ENCODE measurements at regions not wholly inside any gene's neighbourhood (a gene's known extent, or its start where the extent isn't known, plus 50 kb on each side); places are given as distances from the start of the nearest gene placed in this dataset.
A peak's percentile ranks its signal among the peaks of the same experiment; 100 is the strongest.

DNA sequence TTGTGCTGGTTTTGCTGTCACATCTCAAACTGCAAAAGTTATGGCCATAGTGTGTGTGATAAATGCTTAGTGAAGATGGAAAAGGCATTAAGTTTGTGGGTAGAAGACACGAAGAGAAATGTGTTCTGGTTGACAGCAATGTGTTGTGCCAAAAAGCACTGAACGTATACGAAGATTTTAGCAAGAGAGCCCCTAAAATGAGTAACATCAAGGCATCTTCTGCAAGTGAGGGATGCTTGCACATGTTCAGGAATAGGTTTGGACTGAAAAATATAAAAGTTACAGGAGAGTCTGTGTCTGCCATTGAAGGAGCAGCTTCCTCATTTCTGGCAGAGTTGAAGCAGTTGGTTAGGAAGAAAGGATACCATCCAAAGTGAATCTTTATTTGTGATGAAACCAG, 167.1 kb downstream of the ADAMTS15 start:
- no peak for DNase-seq

DNA sequence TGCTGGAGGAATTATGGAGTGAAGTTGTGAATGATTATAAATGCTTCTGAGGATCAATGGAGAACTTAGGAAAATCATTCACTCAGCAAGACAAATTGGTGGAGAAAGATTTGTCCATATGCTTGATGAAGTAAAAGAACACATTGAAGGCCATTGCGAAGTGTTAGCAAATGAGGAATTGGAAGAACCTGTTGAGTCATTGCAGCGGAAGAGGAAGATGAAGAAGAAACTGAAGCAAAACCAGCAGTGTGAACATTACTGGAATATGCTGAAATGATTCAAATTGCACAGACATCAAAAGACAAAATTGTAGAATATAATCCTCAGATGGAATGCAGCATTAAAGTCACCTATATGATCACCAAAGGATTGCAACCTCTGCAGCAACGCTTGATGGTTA, 168.1 kb downstream of the ADAMTS15 start:
- DNase-seq: peak; percentile 49 to 79 (median 77)

DNA sequence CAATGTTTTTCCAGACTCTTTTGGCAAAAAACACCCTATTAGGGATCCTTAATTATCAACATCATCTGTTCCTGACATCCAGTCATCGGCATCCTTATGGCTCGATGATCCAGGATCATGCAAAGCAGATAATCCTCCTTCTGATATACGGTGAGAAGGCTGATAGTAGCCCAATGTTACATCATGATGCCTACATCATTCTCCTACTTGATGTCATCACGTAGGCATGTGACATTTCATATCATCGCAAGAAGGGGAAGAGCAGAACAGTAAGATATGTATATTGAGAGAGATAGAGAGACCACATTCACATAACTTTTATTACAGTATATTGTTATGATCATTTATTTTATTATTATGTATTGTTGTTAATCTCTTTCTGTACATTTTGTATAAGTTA, 168.6 kb downstream of the ADAMTS15 start:
- DNase-seq: peak; percentile 13 to 58 (median 57)

DNA sequence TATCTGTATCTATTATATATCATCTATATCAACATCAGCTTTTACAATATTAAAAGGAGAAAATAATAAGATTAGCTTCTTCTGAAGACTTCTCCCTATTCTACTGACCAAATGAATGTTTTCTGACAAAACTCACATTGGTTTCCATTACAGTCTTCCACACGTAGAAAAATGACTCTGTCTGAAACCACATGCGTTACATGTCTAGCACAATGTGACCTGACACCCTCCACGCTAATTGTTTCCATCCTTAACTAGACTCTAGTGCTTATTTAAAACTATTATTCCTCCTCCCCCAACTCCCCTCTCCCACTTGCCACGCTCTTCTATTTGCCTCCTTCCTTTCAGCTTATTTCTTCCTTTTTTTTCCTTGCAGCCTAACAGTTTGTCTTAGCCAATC, 172.1 kb downstream of the ADAMTS15 start:
- DNase-seq: no peak

DNA sequence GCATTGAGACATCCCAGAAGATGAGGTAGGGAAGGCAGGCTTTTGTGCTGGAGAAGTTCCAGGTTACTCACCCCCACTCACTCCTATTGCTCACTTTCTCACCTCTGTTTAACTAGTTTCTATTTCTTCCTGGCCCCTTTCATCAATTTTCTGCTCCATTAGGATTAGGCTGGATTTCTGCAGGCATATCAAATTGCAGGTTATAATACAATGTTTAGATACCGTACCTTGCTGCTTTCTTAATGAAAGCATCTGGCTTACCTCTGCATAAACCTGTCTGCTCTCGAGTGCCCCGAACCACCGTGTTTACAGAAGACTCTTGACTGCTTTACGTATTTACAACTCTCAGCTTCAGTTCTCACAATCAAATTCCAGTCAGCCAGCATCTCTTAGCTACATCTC, 173.7 kb downstream of the ADAMTS15 start:
- DNase-seq: no peak

DNA sequence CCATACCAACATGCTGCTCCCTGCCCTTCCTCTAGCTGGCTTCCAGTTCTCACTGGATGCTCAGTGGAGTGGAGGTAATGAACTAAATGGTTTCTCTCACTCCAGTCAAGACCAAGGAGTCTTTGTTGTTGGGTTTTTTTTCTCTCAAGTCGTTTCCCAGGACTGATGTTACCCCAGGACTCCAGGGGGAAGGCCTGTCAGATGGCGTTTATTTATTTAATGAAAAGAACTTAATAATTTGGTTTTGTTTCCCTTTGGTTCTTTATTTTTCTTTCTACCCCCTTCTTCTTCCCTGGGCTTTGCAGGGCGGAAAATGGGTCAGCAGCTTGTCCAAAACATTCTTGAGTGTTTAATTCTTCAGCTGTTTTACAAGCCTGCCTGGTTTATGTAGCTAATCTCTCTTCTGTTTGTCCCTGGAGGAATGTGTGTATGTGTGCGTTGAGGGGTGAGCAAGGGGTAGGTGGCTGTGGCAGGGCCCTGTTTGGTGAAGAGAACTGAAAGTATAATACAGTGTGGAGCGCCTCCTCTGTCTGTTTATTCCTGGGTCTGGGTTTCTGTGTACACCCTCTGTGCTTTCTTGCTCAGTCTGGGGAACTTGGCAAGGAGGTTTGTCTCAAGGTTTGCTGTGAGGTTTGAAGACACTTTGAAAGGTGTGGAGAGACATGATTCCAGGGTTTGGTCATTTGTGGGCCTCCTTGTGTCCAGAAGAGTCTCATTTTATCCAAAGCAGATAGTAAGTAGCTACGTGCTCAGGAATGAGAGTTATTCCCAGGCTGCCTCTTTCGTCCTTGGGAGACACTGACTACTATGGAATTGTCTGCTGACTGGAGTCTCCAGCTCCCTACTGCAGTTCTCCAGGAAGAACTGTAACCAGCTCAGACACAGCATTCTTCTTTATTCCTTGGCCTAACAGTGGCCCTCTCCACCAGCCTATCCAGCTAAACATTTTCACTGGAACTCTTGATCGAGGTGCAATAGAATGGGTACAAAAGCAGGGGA, 175.5 kb downstream of the ADAMTS15 start:
- DNase-seq: no peak

DNA sequence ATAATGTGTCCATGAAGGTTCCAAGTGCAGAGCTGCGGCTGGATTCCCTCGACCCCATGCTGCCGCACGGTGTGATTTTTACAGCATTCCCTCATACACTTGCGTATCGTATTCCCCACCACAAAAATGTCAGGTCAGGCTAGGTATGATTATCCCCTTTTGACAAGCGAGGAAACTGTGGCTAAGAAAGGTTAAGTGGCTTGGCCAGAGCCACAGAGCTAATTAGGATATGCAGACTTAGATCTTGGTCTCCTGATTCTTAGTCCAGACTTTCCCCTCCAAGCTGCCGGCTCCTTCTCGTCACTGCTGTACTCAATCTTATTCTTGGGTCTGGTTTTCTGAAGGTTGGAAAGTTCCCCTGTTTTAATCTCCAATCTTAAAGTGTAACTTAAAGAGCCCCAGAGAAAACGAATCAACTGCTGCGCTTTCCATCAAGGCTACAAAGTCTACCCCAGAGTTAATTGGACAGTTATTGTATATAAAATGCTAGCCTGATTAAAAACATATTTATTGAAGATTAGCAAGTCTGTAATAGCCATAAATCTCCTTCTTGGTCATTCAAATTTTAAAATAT, 176.6 kb downstream of the ADAMTS15 start:
- DNase-seq: no peak

DNA sequence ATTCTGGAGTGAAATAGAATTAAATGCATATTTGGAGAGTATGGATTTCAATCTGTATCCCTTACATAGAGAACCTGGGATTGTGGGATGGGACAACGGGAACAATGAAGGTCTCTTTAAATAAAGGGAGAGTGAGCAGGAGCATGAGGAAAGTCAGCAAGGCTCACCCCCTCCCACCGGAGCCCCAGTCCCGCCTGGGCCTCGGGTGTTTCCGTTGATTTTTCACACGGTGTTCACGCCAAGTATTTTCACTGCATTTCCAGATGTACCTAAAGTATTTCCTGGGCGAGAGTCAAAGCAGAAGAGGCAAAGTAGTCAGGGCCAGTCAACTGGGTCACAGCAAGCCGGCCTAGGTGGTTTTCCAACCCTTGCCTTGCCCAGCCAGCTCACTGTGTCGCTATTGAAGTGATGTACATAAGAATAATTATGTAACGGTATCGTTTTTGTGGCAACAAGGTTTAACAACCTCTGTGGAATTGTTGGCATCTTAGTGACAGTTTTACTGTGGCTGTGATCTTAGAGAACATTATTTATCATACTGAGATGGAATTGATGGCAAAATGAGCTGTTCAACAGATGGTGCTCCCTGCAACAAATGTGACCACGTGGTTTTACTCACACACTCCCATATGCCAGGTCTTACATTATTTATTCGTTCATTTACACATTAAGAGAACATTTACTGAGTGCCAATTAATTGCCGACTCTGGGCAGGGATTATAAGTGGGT, 177.3 kb downstream of the ADAMTS15 start:
- DNase-seq: no peak

DNA sequence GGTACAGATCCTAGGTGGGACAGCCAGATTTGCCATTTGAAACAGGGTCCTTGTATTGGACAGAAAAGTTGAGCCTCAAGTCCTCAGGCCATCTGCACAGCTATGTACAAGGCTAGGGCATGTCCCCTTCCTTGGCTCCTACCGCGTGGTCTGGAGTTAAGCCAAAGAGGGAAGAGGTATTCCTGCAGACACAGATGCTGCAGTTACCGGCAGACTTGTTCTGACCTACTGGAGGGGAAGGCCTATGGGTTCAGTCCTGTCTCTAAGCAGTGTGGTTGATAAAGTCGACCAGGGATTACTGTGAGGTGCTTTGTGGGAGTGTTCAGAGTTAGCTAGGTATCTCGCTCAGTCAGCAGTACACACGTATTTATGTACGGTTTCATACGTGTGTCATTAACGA, 180.6 kb downstream of the ADAMTS15 start:
- DNase-seq: no peak

DNA sequence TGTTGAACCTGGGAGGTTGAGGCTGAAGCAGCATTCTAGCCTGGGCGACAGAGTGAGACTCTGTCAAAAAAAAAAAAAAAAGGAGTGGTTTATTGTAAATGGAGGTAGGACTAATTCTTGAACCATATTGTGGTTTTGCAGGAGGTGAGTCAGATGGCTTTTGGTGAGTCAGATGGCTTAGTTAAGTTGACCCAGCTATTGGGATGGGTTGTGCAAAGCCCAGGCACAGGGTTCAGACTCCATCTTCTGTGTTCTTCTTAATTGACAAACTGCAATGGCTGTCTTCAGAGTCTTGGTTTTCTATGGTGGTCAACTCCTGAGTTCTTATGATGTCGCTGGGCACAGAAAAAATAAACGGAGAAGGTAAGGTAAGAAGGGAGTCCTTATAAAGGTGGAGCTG, 182.7 kb downstream of the ADAMTS15 start:
- peak; percentile 17 to 61 (median 55) for DNase-seq

DNA sequence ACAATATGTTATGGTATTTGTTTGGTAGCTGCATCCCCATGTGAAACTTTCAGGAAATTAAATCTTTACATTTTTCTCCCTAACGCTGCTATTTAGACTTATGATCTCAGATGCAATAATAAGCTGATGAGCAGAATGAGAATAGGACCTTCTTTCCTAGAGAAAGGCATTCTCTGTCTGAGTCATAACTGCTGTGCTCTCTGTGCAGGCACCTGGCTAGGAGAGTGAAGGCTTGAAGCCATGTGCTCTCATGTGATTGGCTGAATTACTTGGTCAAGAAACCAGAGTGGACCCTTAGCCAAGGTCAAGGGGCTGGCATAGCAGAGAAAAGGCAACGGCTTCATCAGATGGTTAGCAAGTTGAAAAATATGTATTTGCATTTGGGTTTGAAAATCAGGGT, 185.0 kb downstream of the ADAMTS15 start:
- no peak for DNase-seq

DNA sequence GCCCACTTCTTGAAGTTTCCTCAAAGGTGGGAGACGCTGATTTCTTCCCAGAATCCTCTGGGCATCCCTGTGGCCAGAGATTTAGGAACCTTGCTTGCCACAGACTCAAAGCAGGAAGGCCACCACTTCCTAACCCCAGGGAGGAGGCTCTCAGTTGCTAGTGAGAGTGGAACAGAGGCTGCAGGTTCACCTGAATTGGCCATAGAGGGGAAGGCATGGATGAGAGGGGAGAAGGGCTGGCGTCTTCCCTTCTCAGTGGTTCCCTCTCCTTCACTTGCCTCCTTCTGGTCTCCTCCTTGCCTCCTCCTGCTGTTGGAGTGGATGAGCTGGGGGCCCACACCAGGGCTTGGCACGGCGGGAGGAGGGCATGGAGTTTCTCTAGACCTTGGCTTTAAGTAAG, 185.7 kb downstream of the ADAMTS15 start:
- DNase-seq: no peak

DNA sequence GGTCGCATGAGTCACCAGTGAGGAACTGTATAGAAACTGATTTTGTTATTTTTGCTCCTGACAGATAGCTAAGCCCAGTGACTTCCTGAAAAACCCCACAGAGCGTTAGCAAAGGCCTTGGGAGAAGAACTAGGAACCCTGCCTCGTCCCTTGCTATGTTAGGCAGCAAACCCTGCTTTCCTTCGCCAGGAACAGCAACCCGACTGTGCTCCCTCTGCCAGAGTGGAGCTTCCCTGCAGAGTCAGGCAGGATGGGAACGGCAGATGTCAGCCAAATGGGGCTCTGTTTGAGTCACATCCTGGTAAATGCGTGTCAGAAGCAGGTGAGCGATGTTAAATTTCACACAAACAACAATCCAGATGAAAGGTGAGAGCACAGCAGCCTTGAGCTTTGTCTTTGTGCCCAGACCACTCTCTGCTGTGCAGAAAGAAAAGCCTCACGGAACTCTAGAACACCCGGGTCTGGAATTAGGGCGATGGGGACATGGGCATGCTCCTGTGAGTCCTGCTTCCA, 186.6 kb downstream of the ADAMTS15 start:
- peak; percentile 20 to 52 (median 36) for DNase-seq

DNA sequence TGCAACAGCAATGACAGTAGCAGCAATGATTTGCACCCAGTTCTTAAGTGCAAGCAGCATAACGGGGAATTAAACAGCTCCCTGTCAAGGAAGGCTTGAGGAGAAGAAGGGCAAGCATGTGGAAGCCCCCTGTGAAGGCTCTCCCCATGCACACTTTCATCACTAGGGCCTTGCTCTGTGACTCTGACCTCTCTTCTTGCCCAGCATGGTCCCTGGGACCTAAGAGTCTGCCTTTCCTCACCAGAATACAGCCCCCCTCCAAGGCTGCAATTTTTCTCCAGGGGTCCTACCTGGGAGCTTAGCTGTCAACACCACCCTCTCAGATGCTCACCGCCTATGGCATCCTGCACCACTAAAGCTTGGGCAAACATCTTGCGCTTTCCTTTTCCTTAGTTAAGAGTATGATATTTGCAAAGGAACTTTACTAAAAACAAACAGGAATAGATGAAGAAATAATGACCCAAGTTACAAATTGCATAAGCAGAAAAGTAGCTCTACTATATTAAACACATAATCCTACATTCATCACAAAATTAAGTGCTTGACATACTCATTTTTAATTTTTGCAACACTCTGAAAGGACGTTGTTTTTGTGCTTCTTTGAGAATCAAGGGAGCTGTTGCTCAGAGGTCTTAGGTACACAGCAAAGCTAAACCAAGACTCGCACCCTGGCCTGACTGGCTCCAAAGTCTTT, 187.6 kb downstream of the ADAMTS15 start:
- DNase-seq: no peak

DNA sequence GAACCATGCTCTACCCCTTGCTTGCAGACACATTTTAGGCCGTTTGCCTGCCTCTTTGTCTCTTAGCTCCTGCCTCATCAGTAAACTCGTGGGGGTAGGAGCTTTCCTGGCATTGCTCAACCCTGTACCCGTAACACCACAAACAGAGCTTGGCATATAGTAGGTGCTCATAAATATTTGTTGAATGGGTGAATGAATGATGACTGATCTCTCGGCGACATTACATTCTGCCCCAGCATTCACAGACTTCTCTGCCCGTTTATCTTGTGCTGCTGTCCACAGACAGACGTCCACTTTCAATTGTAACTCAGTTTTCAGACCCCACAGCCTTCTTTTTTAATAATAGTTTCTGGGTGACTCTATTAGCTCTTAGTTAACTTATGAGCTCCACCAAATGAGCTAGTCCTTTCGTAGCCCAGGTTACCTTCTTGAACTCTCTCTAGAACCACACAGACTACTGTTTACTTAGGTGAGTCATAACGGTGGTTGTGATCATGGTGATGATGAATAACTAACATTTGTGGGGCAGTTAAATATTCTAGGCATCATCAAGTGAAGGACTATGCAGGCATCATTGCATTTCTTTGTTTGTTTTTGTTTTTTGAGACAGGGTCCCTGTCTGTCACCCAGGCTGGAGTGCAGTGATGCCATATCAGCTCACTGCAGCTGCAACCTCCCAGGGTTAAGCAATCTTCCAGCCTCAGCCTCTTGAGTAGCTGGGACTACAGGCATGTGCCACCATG, 188.4 kb downstream of the ADAMTS15 start:
- DNase-seq: no peak

DNA sequence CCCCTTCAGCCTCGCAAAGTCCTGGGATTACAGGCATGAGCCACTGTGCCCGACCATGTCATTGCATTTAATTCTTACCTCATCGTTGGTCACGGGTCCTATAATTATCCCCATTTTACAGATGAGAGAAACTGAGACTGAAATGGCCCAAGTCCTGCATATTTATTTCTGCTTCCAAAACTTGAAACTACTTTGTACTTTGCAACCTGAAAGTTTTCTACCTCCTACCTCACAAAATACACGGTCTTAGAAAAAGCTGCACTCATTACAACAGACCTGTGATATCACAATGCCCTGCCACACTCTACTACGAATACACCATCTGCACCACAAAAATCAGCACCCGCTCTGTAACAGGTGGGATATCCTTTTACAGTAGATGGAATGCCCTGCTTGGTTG, 189.1 kb downstream of the ADAMTS15 start:
- no peak for DNase-seq

DNA sequence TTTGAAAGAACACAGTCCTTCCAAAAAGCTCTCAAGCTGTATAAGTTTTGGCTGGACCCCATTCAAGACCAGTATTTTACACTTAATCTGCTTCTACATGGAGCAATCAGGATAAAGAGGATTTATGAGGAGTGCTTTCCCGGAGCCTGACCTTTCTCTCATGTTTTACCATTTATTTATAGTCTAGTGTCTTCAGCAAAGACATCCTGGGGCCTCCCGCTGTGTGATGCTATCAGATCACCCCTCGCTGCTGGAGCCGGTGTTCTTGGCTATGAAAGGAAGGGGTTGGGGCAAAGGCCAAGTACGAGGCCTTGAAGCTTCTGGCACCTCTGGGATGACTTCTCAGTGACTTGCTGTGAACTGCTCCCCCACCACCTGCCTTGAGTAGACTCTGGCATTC, 189.6 kb downstream of the ADAMTS15 start:
- DNase-seq: no peak

DNA sequence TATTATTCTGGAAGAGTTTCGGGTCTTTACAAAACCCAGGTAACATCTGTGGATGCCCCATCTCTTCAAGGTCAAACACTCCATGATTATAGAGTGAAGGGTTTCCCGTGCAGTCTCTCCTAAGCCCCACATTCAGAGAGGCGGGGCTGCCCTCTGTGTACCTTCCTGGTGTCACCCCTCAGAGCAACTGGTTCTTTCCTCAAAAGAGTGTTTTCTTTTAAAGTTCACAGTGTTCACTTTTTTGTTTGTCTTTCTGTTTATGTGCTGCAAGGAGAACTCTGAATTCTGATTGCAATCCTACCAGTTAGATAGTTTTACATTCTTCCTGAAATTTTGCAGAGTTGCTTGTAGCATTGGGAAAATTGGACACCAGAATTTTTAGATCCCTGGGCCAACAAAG, 190.2 kb downstream of the ADAMTS15 start:
- no peak for DNase-seq

DNA sequence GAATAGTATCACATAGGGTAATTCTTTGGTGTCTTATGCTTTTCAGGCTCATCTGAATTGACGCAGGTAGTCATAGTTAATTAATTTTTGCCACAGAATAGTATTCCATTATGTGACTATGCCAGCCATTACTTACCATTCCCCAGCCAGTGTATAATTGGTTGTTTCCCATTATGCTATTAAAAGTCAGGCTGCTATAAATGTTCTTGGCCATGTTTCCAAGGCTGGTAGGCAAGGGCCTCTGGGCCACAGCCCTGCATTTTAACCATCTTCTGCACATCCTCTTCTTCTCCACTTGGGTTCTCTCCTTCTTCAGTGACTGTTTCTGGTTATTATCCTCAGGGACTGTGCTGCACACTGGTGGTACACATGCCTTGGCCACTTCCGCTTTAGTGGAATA, 190.9 kb downstream of the ADAMTS15 start:
- no peak for DNase-seq

DNA sequence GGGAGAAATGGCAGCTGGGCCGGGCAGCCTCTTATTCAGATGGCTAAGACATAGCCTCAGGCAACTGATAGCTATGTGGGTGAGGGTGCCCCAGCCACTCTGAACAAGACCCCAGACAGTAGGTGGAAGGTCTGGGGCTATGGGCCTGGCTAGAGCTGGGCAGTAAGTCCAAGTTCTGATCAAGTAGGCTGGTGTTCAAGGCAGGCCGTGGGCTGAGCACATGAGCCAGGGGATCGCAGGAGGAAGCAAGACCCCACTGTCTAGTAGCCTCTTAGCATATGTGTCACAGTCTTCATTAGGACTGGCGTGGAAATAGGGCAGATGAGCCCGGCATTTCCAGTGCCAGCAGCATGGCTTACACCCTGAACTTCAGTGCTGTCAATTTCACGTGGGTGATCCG, 192.1 kb downstream of the ADAMTS15 start:
- DNase-seq: no peak

DNA sequence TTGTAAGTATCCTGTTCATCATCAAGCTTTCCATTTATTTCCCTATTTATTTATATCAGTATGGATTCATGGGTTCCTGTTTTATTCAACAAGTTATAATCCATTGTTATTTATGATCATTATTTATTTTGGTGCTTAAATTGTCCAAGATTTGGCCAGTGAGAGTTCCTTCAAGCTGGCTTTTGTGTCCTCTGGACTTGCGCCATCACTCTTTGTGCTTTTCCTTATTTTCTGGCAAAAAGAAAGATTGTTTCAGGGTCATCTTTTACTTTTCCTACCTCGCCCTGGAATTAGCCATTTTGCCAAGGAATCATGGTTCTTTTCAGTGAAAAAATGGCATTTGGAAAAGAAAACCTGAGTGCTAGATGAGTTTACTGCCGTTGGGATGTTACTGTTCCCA, 193.4 kb downstream of the ADAMTS15 start:
- no peak for DNase-seq

DNA sequence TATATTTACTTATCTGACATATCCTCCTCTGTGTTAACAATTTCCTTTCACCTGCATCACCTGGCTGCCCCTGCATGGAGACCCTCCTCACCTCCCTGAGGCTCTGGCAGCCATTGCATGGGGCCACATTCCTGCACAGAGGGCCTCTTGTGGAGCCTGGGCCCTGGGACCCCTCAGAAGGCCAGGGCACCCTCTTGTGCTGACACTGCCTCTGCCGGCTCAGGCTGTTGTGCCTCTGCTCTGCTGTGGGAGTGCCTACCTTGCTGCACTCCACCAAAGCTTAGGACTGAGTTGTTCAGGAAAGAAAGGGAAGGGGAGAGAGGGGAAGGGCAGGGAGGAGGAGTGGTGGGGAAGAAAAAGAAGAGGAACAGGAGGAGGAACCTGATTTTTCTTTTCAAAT, 194.5 kb downstream of the ADAMTS15 start:
- no peak for DNase-seq

All from suppressor macrophage treated with lipopolysaccharide for 1 hour (primary cell).